Neural cell (in vitro differentiated cells): ENCODE measurements at regions not wholly inside any gene's neighbourhood (a gene's known extent, or its start where the extent isn't known, plus 50 kb on each side); places are given as distances from the start of the nearest gene placed in this dataset.

Source experiments
- H2AFZ ChIP-seq: fragments of 200-600, 300-800 bp; sonication (generic), shearing (Covaris generic); 2 replicates; pipeline ENCODE4 v1.6.0; 2014; ENCODE audit warnings: low read depth, mild to moderate bottlenecking, antibody characterized with exemption, low read length, moderate library complexity
- H3F3A ChIP-seq: fragments of 200-600 bp; shearing (Covaris generic); 2 replicates; pipeline ENCODE4 v1.6.1; 2016; ENCODE audit warnings: mild to moderate bottlenecking, moderate library complexity, mixed read lengths, antibody characterized with exemption, low read length; ENCODE audit not compliant: insufficient read depth, poor library complexity, severe bottlenecking
- H3K27ac ChIP-seq: fragments of 200-600, 300-800 bp; sonication (generic), shearing (Covaris generic); 2 replicates; pipeline ENCODE4 v1.5.1; 2014; ENCODE audit warnings: mild to moderate bottlenecking, low read length, moderate library complexity
- H3K27me3 ChIP-seq: fragments of 300-800, 200-600 bp; sonication (generic), shearing (Covaris generic); 2 replicates; pipeline ENCODE4 v1.6.0; 2014; ENCODE audit warnings: mild to moderate bottlenecking, low read depth, low read length, moderate library complexity; ENCODE audit not compliant: insufficient read depth
- H3K36me3 ChIP-seq: fragments of 300-800, 200-600 bp; sonication (generic), shearing (Covaris generic); 2 replicates; pipeline ENCODE4 v1.5.1; 2014; ENCODE audit warnings: mild to moderate bottlenecking, antibody characterized with exemption, low read length, moderate library complexity; ENCODE audit not compliant: insufficient read depth
- H3K4me2 ChIP-seq: fragments of 300-800, 200-600 bp; sonication (generic), shearing (Covaris generic); 2 replicates; pipeline ENCODE4 v1.6.0; 2014; ENCODE audit warnings: mild to moderate bottlenecking, low read length
- H3K4me3 ChIP-seq: fragments of 300-800, 200-600 bp; sonication (generic), shearing (Covaris generic); 2 replicates; pipeline ENCODE4 v1.5.1; 2014; ENCODE audit warnings: mild to moderate bottlenecking, low read length, moderate library complexity
- H3K79me2 ChIP-seq: fragments of 200-600 bp; shearing (Covaris generic); replicated peaks from 2 replicates; pipeline ENCODE4 v1.6.0; 2014; ENCODE audit warnings: mild to moderate bottlenecking, low read length, moderate library complexity; ENCODE audit not compliant: insufficient read depth
- H3K9ac ChIP-seq: fragments of 300-800, 200-600 bp; sonication (generic), shearing (Covaris generic); 2 replicates; pipeline ENCODE4 v1.6.1; 2016; ENCODE audit warnings: mild to moderate bottlenecking, low read length, mixed read lengths
- H3K9me2 ChIP-seq: fragments of 200-600 bp; shearing (Covaris generic); 2 replicates; pipeline ENCODE4 v1.6.1; 2016; ENCODE audit warnings: mild to moderate bottlenecking, low read length, mixed read lengths; ENCODE audit not compliant: insufficient read depth
- H3K9me3 ChIP-seq: fragments of 200-600, 300-800 bp; sonication (generic), shearing (Covaris generic); 2 replicates; pipeline ENCODE4 v1.6.1; 2016; ENCODE audit warnings: mild to moderate bottlenecking, mixed run types, low read length, moderate library complexity, mixed read lengths
- H4K20me1 ChIP-seq: fragments of 200-600 bp; shearing (Covaris generic); 2 replicates; pipeline ENCODE4 v1.6.1; 2016; ENCODE audit warnings: mild to moderate bottlenecking, mixed run types; ENCODE audit not compliant: insufficient read depth
- CTCF ChIP-seq: fragments of 450-650 bp; IDR thresholded peaks from 2 replicates; pipeline ENCODE4 v1.5.1; 2014; ENCODE audit warnings: antibody characterized with exemption, mild to moderate bottlenecking, moderate library complexity; ENCODE audit not compliant: poor library complexity, severe bottlenecking
- EP300 ChIP-seq: fragments of 450-650 bp; conservative IDR thresholded peaks from 2 replicates; pipeline ENCODE4 v1.6.1; 2014; ENCODE audit warnings: antibody characterized with exemption, mild to moderate bottlenecking, moderate library complexity; ENCODE audit not compliant: poor library complexity, severe bottlenecking
- EZH2 ChIP-seq: fragments of 200-600, 300-800 bp; shearing (Covaris generic), sonication (generic); IDR thresholded peaks from 2 replicates; pipeline ENCODE4 v1.6.1; 2014; ENCODE audit warnings: antibody characterized with exemption, low read length, borderline replicate concordance, mild to moderate bottlenecking; ENCODE audit not compliant: insufficient read depth, poor library complexity, severe bottlenecking
- MXI1 ChIP-seq: fragments of 450-650 bp; conservative IDR thresholded peaks from 2 replicates; pipeline ENCODE4 v1.6.1; 2014; ENCODE audit warnings: antibody characterized with exemption, mild to moderate bottlenecking; ENCODE audit not compliant: poor library complexity, severe bottlenecking
- POLR2AphosphoS5 ChIP-seq: IDR thresholded peaks from 2 replicates; pipeline ENCODE4 v1.6.1; 2012
- RAD21 ChIP-seq: fragments of 450-650 bp; conservative IDR thresholded peaks from 2 replicates; pipeline ENCODE4 v1.6.1; 2014; ENCODE audit warnings: antibody characterized with exemption, mild to moderate bottlenecking, moderate library complexity
- SMC3 ChIP-seq: fragments of 450-650 bp; conservative IDR thresholded peaks from 2 replicates; pipeline ENCODE4 v1.6.1; 2014; ENCODE audit warnings: antibody characterized with exemption, mild to moderate bottlenecking, moderate library complexity; ENCODE audit not compliant: poor library complexity
- TAF1 ChIP-seq: IDR thresholded peaks from 2 replicates; pipeline ENCODE4 v1.6.1; 2012; ENCODE audit warnings: low read depth
- TF ChIP-seq, protein P1 (sequence below): IDR thresholded peaks from 2 replicates; pipeline ENCODE4 v1.6.1; 2012; ENCODE audit warnings: borderline replicate concordance

DNA sequence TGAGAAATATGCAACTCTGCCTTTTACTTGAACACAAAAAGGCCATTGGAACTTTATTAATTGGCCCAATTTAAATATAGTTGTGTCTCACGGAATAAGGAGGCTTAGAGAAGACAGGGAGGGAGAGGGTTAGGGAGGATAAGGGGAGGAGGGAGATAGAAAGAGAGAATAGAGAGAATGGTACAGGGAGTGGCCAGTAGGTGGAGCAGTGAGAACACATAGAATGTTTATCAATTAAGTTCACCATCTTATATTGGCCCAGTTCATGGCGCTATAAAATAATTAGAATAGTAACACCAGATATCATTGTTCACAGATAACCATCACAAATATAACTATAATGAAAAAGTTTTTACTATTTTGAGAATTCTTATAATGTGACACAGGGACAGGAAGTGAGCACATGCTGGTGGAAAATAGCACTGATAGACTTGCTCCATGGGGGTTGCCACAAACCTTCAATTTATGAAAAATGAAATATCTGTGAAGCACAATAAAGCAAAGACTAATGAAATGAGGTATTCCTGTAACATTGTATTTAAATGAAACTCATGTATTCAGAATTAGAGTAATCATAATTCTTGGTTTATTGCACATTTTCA, 374.1 kb upstream of the MANEA start:
- Histone ChIP-seq H3F3A (no peaks in the 10 kb centered on the region), H3K4me2 (no peak overlapping the region), H3K79me2 (no peaks in the 10 kb centered on the region), H2AFZ (no peak overlapping the region), H3K9ac (no peak overlapping the region), H3K9me2 (no peaks in the 10 kb centered on the region), H3K9me3 (no peaks in the 10 kb centered on the region), H3K27me3 (no peaks in the 10 kb centered on the region), H3K27ac (no peak overlapping the region), H3K4me3 (no peak overlapping the region), H4K20me1 (no peaks in the 10 kb centered on the region), H3K36me3 (no peaks in the 10 kb centered on the region)
- TF ChIP-seq POLR2AphosphoS5 (no peak), TAF1 (no peak), EZH2 (no peak), CTCF (peak; percentile 58), EP300 (no peak), RAD21 (peak; percentile 43), SMC3 (no peak)

DNA sequence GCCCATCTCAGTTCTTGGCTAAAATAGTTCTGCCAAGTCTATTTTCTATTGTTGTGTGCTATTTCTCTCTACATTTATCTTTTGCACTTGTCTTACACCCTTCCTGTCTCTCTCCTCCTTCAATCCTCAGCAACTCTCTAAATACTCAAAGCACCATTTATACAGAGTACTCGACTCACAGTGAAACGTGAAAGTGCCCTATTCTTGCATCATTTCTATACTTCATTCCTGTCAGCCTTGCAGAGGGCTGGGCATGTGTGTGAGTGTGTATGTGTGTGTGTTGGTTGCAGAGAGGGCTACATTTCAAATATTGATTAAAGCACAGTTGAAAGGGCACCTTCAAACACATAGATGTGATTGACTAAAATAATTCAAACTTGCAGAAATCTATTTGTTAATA, 373.2 kb upstream of the MANEA start:
- H3K36me3 ChIP-seq = no peaks in the 10 kb centered on the region
- no peak overlapping the region for H2AFZ ChIP-seq
- no peak overlapping the region for H3K27ac ChIP-seq
- H3F3A ChIP-seq = no peaks in the 10 kb centered on the region
- H3K9me2 ChIP-seq = no peaks in the 10 kb centered on the region
- no peaks in the 10 kb centered on the region for H3K9me3 ChIP-seq
- no peaks in the 10 kb centered on the region for H3K27me3 ChIP-seq
- no peak overlapping the region for H3K9ac ChIP-seq
- H3K4me3 ChIP-seq = no peak overlapping the region
- H4K20me1 ChIP-seq = no peaks in the 10 kb centered on the region
- H3K4me2 ChIP-seq = no peak overlapping the region
- no peaks in the 10 kb centered on the region for H3K79me2 ChIP-seq
- no peak for TF ChIP-seq POLR2AphosphoS5
- TF ChIP-seq, protein P1, sequence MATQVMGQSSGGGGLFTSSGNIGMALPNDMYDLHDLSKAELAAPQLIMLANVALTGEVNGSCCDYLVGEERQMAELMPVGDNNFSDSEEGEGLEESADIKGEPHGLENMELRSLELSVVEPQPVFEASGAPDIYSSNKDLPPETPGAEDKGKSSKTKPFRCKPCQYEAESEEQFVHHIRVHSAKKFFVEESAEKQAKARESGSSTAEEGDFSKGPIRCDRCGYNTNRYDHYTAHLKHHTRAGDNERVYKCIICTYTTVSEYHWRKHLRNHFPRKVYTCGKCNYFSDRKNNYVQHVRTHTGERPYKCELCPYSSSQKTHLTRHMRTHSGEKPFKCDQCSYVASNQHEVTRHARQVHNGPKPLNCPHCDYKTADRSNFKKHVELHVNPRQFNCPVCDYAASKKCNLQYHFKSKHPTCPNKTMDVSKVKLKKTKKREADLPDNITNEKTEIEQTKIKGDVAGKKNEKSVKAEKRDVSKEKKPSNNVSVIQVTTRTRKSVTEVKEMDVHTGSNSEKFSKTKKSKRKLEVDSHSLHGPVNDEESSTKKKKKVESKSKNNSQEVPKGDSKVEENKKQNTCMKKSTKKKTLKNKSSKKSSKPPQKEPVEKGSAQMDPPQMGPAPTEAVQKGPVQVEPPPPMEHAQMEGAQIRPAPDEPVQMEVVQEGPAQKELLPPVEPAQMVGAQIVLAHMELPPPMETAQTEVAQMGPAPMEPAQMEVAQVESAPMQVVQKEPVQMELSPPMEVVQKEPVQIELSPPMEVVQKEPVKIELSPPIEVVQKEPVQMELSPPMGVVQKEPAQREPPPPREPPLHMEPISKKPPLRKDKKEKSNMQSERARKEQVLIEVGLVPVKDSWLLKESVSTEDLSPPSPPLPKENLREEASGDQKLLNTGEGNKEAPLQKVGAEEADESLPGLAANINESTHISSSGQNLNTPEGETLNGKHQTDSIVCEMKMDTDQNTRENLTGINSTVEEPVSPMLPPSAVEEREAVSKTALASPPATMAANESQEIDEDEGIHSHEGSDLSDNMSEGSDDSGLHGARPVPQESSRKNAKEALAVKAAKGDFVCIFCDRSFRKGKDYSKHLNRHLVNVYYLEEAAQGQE = no peak
- TF ChIP-seq TAF1 = no peak
- TF ChIP-seq RAD21 = no peak
- no peak for TF ChIP-seq MXI1
- TF ChIP-seq EP300 = no peak
- TF ChIP-seq SMC3 = no peak
- TF ChIP-seq CTCF = no peak
- no peak for TF ChIP-seq EZH2
